ENCODE measurements at regions not wholly inside any gene's neighbourhood (a gene's known extent, or its start where the extent isn't known, plus 50 kb on each side); places are given as distances from the start of the nearest gene placed in this dataset.

DNA sequence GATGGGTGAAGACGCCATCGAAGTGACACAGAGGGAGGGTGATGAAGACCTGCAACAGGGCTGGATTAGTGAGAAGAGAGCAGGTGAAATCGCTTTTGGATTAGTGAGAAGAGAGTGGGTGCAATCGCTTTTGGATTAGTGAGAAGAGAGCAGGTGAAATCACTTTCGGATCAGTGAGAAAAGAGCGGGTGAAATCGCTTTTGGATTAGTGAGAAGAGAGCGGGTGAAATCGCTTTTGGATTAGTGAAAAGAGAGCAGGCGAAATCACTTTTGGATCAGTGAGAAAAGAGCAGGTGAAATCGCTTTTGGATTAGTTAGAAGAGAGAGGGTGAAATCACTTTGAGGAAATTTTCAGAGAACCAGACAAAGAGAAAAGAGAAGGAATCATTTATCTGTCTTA is 67.2 kb upstream of the TRIO start:
- Mint-ChIP-seq H3K4me3 (no peak overlapping the region), H3K4me1 (no peaks in the 10 kb centered on the region), H3K36me3 (ENCODE audit: low read depth) (no peaks in the 10 kb centered on the region), H3K9me3 (no peaks in the 10 kb centered on the region), H3K27ac (no peak overlapping the region), H3K27me3 (peaks cover 7% of the 10 kb centered on the region)
- POLR2A ChIA-PET, result no interaction called here
- DNase-seq, result no peak
- TF ChIP-seq, protein P1, sequence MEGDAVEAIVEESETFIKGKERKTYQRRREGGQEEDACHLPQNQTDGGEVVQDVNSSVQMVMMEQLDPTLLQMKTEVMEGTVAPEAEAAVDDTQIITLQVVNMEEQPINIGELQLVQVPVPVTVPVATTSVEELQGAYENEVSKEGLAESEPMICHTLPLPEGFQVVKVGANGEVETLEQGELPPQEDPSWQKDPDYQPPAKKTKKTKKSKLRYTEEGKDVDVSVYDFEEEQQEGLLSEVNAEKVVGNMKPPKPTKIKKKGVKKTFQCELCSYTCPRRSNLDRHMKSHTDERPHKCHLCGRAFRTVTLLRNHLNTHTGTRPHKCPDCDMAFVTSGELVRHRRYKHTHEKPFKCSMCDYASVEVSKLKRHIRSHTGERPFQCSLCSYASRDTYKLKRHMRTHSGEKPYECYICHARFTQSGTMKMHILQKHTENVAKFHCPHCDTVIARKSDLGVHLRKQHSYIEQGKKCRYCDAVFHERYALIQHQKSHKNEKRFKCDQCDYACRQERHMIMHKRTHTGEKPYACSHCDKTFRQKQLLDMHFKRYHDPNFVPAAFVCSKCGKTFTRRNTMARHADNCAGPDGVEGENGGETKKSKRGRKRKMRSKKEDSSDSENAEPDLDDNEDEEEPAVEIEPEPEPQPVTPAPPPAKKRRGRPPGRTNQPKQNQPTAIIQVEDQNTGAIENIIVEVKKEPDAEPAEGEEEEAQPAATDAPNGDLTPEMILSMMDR (IDR thresholded peaks at IDR 0.05), result no peak
- intact Hi-C loops (cut with micrococcal nuclease), result no loop called here
- CTCF ChIA-PET, result no interaction called here
- ATAC-seq (ENCODE audit: low read depth), result no peak

DNA sequence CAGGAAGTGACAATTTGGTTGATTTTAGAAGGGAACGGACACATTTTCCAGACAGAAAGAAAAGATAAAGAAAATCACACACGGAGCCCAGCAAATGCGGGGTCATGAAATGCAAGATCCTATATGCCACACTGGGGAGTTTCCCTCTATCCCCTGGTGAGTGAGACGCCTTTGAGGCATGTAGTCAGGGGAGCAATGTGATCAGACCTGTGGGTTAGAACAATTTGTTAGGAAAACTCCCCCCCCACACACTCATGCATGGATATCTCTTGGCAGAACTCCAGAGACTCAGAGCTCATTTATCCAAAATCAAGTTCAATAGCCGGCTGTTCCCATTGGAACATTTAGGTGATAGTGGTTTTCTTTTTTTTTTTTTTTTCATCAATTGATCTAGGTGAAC is 71.7 kb upstream of the TRIO start:
- intact Hi-C loops (cut with micrococcal nuclease), result no loop called here

DNA sequence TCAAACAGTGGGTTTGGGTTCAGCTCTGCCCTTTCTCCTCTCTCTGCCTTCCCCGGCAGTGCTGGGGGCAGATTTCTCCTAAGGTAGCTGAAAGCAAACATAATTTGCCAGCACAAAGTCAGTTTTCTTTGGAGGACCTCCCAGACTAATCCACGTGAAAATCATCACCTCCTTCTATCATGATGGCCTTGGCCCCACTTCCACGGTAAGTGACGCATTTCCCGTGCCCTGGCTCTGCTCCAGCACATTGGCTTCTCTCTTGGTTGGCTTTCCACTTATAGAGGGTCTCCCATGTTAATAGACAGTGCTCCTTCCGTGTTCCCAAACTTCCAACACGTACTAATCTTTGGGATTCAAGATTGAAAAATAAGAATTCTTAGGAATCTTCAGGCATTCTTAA is 74.1 kb upstream of the TRIO start:
- H3K27me3 Mint-ChIP-seq, result peaks cover 16% of the 10 kb centered on the region
- CTCF ChIA-PET, result no interaction called here

More for the DNA sequence above, 71.7 kb upstream of the TRIO start:
- Mint-ChIP-seq H3K36me3 (ENCODE audit: low read depth) (no peaks in the 10 kb centered on the region), H3K4me1 (no peaks in the 10 kb centered on the region), H3K27me3 (peaks cover 14% of the 10 kb centered on the region), H3K27ac (no peak overlapping the region), H3K4me3 (no peak overlapping the region), H3K9me3 (no peaks in the 10 kb centered on the region)
- CTCF ChIA-PET, result no interaction called here
- TF ChIP-seq, protein P1 (IDR thresholded peaks at IDR 0.05), result no peak
- DNase-seq (no peak), ATAC-seq (ENCODE audit: low read depth) (no peak)
- POLR2A ChIA-PET, result no interaction called here

DNA sequence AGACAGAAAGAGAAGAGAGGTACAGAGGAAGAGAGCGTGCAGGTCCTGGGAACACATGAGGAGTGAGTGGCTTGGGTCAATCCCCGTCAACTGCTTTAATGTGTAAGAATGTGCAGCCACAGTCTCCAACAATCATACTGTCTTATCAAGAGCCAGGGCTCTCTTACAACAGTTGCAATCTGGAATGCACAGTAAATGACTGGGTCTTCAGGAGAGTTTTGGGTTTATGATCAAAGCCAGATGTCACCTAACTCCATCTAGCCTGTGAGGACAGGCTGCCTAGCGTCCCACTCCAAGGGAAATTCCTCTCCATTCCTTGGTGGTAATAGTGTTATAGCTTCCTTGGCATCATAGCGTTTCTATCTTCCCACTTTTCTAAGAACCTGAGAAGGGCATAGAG is 75.0 kb upstream of the TRIO start:
- H3K27me3 Mint-ChIP-seq, result peaks cover 21% of the 10 kb centered on the region
- intact Hi-C loops (cut with micrococcal nuclease), result no loop called here
- no peak overlapping the region for H3K27ac Mint-ChIP-seq
- ATAC-seq (ENCODE audit: low read depth) (no peak), DNase-seq (no peak)
- POLR2A ChIA-PET, result no interaction called here
- no peaks in the 10 kb centered on the region for H3K9me3 Mint-ChIP-seq
- TF ChIP-seq, protein P1 (IDR thresholded peaks at IDR 0.05), result no peak
- no peaks in the 10 kb centered on the region for H3K36me3 Mint-ChIP-seq (ENCODE audit: low read depth)
- H3K4me1 Mint-ChIP-seq, result no peaks in the 10 kb centered on the region
- CTCF ChIA-PET, result no interaction called here
- no peak overlapping the region for H3K4me3 Mint-ChIP-seq

More for the DNA sequence above, 74.1 kb upstream of the TRIO start:
- no peak for DNase-seq
- H3K4me1 Mint-ChIP-seq, result no peaks in the 10 kb centered on the region
- intact Hi-C loops (cut with micrococcal nuclease), result no loop called here
- H3K27ac Mint-ChIP-seq, result no peak overlapping the region
- no peaks in the 10 kb centered on the region for H3K9me3 Mint-ChIP-seq
- ATAC-seq (ENCODE audit: low read depth), result no peak
- H3K36me3 Mint-ChIP-seq (ENCODE audit: low read depth), result no peaks in the 10 kb centered on the region
- POLR2A ChIA-PET, result interaction anchor here (1.1 kb wide), 1 partner anchor 9 kb away, joined by 3 read pairs; no protein-coding TSS in a partner anchor
- TF ChIP-seq, protein P1 (IDR thresholded peaks at IDR 0.05), result no peak
- H3K4me3 Mint-ChIP-seq, result no peak overlapping the region

DNA sequence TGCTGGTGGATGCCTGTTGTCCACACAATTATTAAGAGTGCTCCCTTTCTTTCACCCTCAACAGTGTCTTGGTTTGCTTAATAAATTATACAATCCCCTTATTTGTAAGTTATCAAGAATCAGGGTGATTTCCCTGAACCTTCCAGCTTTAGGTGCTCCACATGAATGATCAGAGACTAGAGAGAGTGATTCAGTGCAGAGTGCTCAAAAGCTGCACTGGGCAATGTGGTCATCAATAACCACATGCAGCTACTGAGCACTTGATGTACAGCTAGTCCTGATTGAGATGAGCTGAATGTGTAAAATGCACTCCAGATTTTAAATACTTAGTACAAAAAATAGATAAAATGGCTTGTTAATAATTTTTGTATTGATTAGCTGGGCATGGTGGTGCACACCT is 76.8 kb upstream of the TRIO start:
- ChIA-PET POLR2A (no interaction called here), CTCF (no interaction called here)
- H3K4me1 Mint-ChIP-seq, result no peaks in the 10 kb centered on the region
- ATAC-seq (ENCODE audit: low read depth), result no peak
- H3K27ac Mint-ChIP-seq, result no peak overlapping the region
- DNase-seq, result no peak
- no peak overlapping the region for H3K4me3 Mint-ChIP-seq
- H3K36me3 Mint-ChIP-seq (ENCODE audit: low read depth), result no peaks in the 10 kb centered on the region
- intact Hi-C loops (cut with micrococcal nuclease), result no loop called here
- H3K9me3 Mint-ChIP-seq, result no peaks in the 10 kb centered on the region
- TF ChIP-seq, protein P1 (IDR thresholded peaks at IDR 0.05), result no peak
- peaks cover 20% of the 10 kb centered on the region for H3K27me3 Mint-ChIP-seq
